ENCODE measurements at regions not wholly inside any gene's neighbourhood (a gene's known extent, or its start where the extent isn't known, plus 50 kb on each side); places are given as distances from the start of the nearest gene placed in this dataset.

DNA sequence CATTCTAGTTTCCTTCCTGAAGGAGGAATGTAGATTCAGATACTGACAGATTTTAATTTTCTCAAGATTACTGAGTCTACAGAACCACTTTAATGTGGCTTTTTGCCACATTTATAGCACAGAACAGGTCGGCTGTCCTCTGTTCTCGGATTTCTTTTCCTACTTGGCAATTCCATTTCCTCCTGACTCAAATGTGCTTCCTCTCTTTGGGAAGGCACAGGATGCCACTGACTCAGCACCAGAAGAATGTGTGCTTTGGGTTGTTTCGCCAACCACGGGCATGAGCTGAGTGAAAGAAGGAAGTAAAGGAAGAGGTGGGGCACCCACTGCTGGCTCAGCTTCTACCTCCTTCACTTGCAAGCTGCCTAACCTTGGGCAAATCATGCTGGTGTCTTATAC lies 970.6 kb upstream of the ACVR2A start:
- DNase-seq (ENCODE audit: low read depth), result no peak

DNA sequence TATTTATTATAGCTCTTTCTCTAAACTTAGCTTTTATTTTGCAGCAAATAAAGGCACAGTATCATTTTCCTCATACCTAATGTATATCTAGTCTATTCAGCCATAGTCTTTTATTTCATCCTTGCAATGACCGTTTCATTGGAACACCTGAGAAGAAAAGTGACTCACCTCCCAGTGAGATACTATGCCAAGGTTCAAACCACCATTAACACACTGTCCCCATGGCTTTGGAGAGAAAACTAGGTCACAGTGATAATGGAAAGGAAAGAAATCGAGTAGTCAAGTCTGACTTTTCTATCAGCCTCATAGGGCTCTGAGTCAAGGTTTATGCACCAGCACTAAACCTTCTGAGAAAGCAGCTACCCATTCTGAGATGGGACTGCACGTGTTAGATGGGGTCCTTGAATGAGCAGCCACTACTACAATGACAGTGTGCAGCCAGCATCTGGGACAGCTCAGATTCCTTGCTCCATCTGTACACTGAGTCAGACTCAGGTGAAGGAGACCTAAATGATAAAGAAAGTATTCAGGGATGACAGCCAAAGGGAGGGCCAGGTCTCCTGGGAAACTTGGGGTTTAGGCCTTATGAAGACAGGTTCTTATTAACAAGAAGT lies 971.1 kb upstream of the ACVR2A start:
- no peak for DNase-seq (ENCODE audit: low read depth)

DNA sequence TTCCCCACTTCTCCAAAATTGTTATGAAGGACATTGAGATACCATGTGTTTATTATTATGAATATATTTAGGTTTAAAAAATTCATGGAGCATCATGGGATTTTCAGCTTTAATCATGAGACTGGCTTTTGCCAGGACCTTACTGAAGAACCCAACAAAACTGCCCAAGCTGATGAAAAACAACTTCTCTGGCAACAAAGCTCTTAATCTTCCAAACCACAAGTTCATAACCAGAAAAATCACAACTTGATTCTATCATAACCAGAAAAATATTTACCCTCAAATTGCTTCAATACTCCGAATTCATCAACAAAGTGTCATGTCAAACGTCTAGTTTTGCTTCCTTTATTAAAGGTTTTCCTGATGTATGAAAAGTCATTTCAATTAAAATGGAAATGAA lies 971.8 kb upstream of the ACVR2A start:
- no peak for DNase-seq (ENCODE audit: low read depth)

DNA sequence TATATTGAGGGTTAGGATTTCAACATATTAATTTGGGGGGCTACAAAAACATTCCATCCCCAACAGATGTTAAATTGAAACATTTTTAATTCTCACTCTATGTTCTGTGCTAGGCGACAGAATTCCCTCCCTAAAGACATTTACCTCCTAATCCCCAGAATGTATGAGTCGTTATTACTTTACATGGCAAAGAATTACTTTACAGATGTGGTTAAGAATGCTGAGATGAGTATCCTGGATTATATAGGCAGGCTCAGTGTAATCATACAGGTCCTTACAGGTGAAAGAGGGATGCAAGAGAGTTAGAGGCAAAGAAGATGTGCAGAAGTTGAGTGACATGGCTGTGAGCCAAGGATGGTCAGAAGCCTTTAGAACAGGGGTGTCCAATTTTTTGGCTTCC lies 974.1 kb upstream of the ACVR2A start:
- no peak for DNase-seq (ENCODE audit: low read depth)

DNA sequence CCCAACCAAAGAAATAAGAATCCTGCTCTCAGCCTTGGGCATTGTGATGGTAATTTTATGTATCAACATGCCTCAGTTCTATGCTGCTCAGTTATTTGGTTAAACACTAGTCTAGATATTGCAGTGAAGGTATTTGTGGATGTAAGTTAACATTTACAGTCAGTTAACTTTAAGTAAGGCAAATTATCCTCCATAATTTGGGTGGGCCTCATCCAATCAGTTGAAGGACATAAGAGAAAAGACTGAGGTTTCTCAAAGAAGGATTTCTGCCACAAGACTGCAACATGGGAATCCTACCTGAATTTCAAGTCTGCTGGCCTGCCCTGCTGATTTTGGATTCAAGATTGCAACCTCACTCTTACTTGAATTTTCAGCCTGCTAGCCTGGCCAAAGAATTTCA lies 975.5 kb upstream of the ACVR2A start:
- DNase-seq (ENCODE audit: low read depth), result no peak

DNA sequence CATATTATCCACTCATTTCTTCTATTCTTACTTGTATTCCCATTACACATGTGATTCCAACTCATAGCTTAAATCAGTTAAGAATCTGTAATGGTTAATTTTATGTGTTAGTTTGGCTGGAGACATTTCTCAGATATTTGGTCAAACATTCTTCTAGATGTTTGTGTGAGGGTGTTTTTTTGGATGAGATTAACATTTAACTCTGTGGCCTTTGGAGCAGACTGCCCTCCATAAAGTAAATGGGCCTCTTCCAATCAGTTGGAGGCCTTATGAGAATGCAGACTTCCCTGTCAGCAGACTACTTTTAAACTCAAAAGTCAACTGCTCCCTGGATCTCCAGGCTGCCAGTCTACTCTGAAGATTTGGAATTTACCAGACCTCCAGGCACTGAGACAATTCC lies 976.8 kb upstream of the ACVR2A start:
- DNase-seq (ENCODE audit: low read depth), result no peak

DNA sequence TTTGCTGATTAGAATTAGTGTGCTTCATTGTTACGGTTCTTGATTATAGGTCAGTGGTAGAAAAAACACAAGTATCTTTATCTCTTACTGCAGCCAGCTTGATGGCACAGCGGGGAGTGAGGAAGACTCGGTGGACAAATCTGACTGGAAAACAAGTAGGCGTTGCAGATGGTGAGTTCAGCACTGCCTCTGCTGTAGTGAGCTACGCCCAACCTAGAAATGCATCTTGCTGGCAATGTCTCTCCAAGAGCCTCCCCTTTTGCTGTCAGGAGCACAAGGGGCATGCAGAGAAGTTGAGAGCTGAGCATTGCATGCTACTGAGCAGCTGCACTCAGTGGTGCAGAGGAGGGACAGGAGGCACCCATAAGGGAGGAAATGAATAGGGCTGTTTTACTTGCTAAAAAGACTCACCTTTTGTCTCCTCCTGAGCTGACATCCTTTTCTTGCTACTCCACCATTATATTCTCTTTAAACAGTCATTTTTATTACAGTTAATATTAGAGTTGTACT lies 977.3 kb upstream of the ACVR2A start:
- no peak for DNase-seq (ENCODE audit: low read depth)

DNA sequence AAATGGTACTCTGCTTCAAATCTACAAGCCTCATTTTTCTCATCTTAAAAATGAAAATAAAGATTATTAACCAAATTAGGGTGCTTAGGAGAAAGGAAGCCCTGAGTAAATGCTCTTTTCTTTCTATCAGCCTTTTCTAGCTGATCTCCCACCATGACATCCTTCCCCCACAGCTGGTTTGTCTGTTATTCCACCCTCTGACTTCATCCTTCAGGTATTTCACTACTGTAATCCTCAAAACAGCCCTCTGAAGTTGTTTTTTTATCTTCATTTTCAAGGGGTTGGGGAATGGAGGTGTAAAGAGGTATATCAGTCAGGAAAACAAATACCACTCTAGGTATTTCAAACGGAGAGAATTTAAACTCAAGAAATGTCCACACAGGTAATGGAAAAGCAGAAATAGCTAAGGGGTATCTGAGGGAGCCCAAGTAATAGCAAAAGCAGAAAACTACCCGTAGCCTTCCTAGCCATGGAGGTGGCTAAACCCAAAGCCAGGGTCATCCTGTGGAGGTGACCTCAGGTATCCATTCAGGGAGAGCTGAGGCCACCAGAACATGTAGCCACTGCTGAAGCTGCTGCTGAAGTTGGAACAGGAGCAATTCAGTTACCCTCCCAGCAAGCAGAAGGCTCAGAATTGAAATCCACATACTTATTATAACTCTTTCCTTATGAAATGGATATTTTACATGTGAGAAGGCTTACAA lies 990.9 kb upstream of the ACVR2A start:
- DNase-seq (ENCODE audit: low read depth), result no peak

DNA sequence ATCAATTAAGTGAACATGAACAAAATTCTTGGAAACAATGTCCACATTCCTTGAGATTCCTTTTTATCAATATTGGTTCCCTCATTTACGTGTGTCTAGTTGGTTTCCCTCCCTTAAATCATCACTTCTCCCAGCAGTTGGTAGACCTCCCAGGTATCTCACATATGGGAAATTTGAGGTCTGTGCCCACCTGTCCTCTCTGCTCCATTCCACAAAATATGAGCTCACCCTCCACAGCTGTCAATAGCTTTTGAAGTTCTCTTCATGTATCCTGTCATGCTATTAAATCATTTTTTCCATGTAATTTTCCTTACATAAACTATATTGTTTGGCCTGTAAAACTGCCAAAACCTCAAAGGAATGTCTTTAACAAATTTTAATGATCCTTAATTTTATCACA lies 992.2 kb upstream of the ACVR2A start:
- DNase-seq (ENCODE audit: low read depth), result no peak

DNA sequence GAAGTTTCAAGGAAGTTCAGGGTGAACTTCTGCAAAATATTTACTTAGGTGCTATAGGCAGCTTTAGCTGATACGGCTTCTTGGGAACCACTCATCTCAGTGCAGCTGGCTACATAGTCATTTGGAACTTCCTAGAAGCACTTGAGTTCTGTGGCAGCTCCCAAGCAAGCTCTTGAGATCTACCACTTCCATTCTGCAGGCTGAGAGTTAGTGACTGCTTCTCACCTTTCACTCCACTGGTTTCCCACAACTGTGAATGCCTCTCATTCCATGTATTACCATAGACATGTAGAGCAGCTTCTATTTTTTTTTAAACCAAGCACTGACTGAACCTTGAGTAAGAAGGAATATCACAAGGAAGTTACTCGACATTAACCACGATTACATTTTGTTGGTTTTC lies 994.1 kb upstream of the ACVR2A start:
- no peak for DNase-seq (ENCODE audit: low read depth)

DNA sequence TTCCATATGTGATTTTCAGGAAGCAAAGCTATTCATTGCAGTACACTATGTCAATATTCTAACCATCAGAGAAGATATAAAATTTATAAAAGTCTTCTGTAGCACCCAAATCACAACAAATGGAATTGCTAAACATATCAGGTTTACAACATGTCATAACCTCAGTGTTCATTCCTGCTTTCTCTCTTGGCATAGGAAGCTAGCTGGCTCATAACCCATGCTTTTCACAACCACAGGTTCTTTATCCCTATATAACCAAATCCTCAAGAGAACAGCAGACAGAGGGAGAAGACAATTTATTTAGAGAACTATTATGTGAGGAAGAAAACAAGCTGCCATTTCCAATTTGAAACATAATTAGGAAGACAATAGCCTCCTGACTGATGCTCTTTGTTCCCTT lies 997.0 kb upstream of the ACVR2A start:
- DNase-seq (ENCODE audit: low read depth), result no peak

DNA sequence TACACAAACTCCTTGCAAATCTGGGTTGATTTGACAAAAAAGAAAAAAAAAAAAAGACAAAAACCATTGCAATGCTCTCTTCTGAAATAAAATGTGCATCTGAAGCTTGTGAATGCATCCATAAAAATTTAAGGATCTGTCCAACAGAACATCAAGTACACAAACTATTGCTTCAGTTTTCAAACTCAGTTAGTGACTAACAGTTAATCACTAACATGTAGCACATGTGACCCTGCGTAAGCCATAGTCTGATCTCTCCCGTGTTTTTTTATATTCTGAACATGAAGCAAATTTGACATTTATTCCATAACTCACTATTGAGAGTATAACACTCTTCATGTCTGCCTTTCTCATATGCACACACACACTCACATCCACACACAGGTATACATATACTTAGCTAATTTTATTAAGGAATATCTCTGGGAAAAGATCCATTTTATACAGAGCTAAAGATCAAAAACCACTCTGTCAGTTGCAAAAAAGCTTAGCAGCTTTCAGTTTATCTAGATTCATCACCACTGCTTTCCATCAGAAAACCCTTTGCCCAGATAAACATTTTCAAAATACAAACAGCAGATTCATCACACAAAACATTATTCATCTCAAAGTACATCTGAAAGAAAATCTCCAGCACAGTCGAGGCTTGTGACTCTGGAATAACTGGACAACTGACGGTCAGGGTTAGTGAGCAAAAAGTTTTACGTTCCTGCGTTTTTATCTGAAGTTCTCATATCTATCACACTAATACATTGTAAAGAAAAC lies 1000.4 kb upstream of the ACVR2A start:
- DNase-seq (ENCODE audit: low read depth), result no peak

DNA sequence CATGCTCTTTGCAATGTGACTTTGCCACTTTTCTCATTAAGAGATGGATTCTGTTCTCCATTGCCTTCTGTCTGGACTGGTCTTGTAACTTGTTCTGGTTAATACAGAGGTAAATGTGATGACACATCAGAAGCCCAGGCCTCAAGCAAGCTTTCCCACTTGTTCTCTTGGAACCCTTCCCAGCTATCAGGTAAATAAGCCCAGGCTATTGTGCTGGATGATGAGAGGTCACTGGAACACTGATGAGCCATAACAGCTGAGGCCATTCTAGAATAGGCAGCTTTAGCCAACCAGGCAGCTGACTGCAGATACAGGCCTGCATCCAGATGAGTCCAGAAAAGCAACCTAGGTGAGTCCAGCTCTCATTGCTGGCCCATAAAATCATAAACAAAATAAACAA lies 1007.0 kb upstream of the ACVR2A start:
- no peak for DNase-seq (ENCODE audit: low read depth)

DNA sequence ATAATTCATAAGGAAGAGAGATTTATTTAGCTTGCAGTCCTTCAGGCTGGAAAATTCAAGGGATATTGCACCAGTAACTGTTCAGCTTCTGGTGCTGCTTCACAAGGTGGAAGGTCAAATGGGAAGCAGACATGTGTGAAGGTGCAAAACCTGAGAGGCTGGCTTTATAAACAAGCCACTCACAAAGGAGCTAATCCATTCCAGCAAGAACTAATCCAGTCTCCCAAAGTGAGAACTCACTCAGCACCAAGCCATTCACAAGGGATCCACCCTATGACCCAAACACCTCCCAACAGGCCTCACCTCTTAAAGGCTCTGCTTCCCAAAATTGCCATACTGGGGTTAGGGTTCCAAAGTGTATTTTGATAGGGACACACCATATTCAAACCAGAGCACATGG lies 1018.4 kb upstream of the ACVR2A start:
- no peak for DNase-seq (ENCODE audit: low read depth)

DNA sequence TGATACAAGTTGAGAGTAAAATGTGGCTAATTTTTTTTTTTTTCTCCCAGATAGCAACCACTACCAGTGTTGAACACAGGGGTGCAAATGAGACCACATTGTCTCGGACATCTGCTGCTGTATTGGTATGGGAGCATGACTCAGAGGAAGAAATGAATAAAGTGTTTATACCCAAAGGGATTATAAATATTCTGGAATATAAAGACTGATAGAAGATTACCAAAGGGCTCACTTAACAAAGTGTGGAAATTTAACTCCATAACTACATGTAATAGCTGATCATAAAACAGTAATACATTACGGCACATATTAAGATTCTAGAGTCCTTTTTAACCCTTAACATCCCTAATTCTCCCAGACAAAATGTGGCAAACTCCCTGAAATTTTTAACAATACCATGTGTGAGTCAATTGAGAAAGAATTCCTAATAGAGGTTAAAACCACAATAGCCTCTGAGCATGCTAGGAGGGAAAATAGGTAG lies 1023.0 kb upstream of the ACVR2A start:
- no peak for DNase-seq (ENCODE audit: low read depth)

DNA sequence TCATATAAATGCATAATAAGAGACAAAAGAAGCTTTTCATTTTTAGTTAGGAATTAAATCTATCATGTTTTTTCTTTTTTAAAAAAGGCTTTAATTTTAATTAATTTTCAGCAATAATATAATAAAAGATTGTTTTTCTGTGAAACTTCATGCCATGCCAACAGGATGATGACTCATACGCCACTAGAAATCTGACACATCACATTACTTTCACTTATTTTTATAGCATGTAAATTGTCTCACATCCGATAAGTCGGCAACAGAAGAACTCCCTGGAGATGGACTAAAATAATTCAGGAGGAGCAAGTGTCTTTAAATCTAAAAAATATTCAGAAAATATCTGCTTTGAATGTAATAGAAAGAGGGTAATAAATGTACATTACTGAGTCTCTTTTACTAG lies 1024.2 kb upstream of the ACVR2A start:
- no peak for DNase-seq (ENCODE audit: low read depth)

DNA sequence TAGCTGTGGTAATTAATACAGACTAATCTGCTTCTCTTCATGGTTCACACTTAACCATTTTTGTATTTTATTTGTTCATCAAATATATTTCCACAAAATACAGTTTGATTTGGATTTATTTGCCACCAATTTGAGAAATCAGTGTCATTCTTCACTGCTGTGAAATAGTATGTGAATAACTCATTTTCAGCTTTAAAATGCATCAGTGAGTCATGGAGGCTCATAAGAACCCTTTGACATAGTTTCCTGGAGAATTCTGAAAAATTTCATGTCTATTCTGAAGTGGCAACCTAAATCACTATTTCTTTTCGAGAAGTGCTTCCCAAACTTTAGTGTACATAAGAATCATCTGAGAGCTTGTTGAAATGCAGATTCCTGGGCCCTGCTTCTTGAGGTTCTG lies 1026.7 kb upstream of the ACVR2A start:
- no peak for DNase-seq (ENCODE audit: low read depth)

DNA sequence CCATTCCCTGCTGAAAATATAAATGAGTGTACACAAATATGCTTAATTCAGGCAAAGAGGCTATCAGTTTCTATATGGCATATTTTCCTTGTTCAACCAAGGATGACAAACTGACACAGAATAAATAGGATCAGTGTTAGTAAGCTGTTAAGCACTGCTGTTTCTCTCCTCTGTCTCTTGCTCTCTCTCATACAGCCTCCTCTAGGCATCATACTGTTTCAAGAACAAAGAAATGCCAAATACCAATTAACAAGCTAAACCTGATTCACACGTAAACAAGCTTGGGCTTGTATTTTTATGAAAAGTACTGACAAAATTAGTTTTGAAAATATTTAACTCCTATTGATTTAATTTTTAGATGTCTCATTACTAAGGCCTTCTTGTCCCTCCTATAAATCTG lies 1027.2 kb upstream of the ACVR2A start:
- DNase-seq (ENCODE audit: low read depth), result no peak

DNA sequence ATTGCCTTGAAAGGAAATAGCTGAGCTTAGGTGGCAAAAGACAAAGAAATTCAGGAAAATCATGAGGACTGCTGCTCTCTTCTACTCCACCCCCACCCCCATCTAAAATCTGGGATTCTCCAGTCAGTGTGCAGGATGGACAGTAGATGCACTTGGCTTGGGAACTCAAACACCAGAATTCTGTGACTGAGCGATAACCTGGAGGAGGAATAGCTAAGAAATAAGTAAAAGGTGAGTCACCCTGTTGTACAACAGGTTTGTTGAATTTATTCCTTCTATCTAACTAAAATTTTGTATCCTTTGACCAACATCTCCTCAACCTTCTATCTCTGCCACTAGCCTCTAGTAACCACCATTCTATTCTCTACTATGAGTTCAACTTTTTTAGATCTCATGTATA lies 1029.9 kb upstream of the ACVR2A start:
- no peak for DNase-seq (ENCODE audit: low read depth)

DNA sequence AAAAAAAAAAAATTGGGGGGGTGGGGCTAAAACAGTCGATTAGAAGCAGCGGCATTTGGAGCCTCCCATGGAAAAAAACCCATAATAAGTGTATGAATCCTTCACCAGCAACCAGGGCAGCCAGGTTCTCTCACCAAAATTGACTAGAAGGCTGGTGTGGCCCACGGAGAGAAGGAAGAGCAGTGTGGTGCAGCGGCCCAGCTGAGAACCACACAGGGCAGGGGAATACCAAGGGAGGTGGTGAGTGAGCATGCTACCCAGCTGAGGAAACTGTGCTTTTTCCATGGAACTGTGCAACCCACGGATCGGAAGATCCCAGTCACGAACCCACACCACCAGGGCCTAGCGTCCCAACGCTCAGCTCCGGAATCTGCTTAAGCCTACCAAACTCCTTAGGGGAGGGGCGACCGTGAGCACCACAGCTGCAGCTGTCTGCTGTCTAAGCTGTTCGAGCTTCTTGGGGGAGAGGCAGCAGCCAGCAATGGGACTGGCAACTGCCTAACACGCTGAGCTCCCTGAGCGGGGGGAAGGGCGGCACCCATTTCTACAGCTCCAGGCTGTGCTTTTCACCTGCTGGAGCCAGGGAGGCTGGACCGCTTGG lies 1037.2 kb upstream of the ACVR2A start:
- DNase-seq (ENCODE audit: low read depth), result no peak

DNA sequence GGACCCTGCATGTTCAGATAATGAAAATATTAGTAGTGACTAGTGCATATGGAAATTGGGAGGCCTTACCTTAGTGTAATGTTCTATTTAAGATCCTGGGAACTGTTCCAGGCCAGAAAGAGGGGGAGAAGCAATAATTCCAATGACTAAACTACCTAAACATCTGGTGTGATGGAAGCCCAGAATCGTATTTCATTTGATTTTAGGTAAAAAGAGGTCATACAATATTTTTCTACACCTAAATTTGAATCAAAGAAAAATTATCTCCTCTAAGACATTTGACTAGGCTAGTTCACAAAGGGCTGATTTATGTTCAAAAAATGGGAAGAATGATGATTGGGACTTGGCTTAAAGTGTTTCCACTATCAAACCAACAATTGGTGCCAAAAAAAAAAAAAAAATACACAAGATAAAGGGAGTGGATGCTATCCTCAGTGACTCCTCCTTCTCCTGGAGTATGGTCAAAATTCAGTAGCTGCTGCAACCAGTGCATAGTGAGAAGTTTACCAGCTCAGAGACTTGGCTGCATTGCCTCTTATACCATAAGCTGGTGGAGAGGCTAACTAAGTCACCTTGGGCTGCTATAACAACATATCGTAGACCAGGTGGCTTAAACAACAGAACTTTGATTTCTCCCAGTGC lies 1038.3 kb upstream of the ACVR2A start:
- DNase-seq (ENCODE audit: low read depth), result no peak

DNA sequence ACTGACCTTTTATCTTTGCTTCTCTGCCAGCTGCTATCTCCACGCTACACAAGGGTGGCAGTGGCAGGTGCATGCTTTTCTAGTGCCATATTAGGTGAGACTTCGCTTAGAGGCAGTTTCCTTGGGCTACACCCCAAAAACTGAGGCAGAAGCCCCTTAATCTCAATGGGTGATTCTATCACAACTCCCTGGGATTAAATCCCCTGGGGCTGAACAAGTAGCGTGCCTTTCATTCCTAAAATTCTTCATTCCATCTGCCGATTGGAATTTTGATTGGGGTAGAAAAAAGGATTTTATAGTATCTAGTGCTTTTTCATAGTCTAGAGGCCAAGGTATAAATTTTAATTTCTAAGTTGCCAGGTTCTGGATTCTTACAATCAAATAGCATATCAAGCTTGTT lies 1040.5 kb upstream of the ACVR2A start:
- DNase-seq (ENCODE audit: low read depth), result no peak
